Activated CD4-positive, alpha-beta T cell treated with anti-CD3 and anti-CD28 coated beads for 36 hours (primary cell): ENCODE measurements at regions not wholly inside any gene's neighbourhood (a gene's known extent, or its start where the extent isn't known, plus 50 kb on each side); places are given as distances from the start of the nearest gene placed in this dataset.
A peak's percentile ranks its signal among the peaks of the same experiment; 100 is the strongest.

Experiments used
- ATAC-seq: fragments of 200-7000 bp; cut with Tn5 transposase; one replicate; pipeline ENCODE4 v1.10.0; 2021; ENCODE audit warnings: mild to moderate bottlenecking, moderate library complexity
- CTCF ChIA-PET: fragments of 350-600 bp; sonication (Branson Sonifier 250); formaldehyde crosslinking; loops from one replicate; lab custom pipeline; 2021; ENCODE audit warnings: antibody characterized with exemption; lab: Charles Lee
- POLR2A ChIA-PET: fragments of 350-600 bp; sonication (Branson Sonifier 250); formaldehyde crosslinking; loops from one replicate; lab custom pipeline; 2021; ENCODE audit warnings: antibody characterized with exemption, inconsistent platforms; lab: Charles Lee
- DNase-seq: peaks from one replicate; pipeline ENCODE4 v3.0.0-alpha.2; 2020
- H3K27ac Mint-ChIP-seq: one replicate; pipeline ENCODE4 v1.8.0; 2021; ENCODE audit warnings: mixed read lengths
- H3K27me3 Mint-ChIP-seq: one replicate; pipeline ENCODE4 v1.8.0; 2021; ENCODE audit warnings: mixed read lengths
- H3K36me3 Mint-ChIP-seq: one replicate; pipeline ENCODE4 v1.8.0; 2021; ENCODE audit warnings: low read depth, mixed read lengths
- H3K4me1 Mint-ChIP-seq: one replicate; pipeline ENCODE4 v1.8.0; 2021; ENCODE audit warnings: mixed read lengths
- H3K4me3 Mint-ChIP-seq: one replicate; pipeline ENCODE4 v1.8.0; 2021; ENCODE audit warnings: mild to moderate bottlenecking, moderate library complexity, mixed read lengths
- H3K9me3 Mint-ChIP-seq: one replicate; pipeline ENCODE4 v1.8.0; 2021; ENCODE audit warnings: low read depth, mixed read lengths
- intact Hi-C, 2 experiments: fragments of 100-400 bp; cut with DNase I in 1 of 2; cut with micrococcal nuclease in 1 of 2; formaldehyde crosslinking; loops; one replicate each; pipeline versions ENCODE4 v1.14.2 to v1.15.1; 2022 to 2024; cut with DNase I, micrococcal nuclease

GRCh38 chrX:45715748-45716147 is 515.1 kb upstream of the DIPK2B start:
- Mint-ChIP-seq H3K4me3 (no peak overlapping the region), H3K4me1 (peaks cover 75% of the 10 kb centered on the region), H3K36me3 (no peaks in the 10 kb centered on the region), H3K27me3 (no peaks in the 10 kb centered on the region), H3K27ac (peak overlapping the region; percentile 55), H3K9me3 (no peaks in the 10 kb centered on the region)
- POLR2A ChIA-PET: interaction anchor here (1.0 kb wide), 1 partner anchor 115 kb away, joined by 3 read pairs; no protein-coding TSS in a partner anchor
- CTCF ChIA-PET: no interaction called here
- intact Hi-C loops: loop anchor here (1.0 to 10.0 kb wide), 2 partner anchors 94 to 609 kb away; no protein-coding TSS in a partner anchor
- no peak for DNase-seq
- no peak for ATAC-seq

GRCh38 chrX:45714866-45715265 is 514.2 kb upstream of the DIPK2B start:
- Mint-ChIP-seq H3K36me3 (no peaks in the 10 kb centered on the region), H3K4me3 (no peak overlapping the region), H3K27me3 (no peaks in the 10 kb centered on the region), H3K4me1 (peaks cover 72% of the 10 kb centered on the region), H3K27ac (no peak overlapping the region), H3K9me3 (no peaks in the 10 kb centered on the region)
- ATAC-seq (peak; percentile 8), DNase-seq (peak; percentile 54)
- ChIA-PET POLR2A (interaction anchor here (0.8 to 1.0 kb wide), 2 partner anchors 56 to 115 kb away, joined by 3 to 6 read pairs; no protein-coding TSS in a partner anchor), CTCF (interaction anchor here (1.3 kb wide), 1 partner anchor 94 kb away, joined by 6 read pairs; no protein-coding TSS in a partner anchor)
- intact Hi-C loops: loop anchor here (1.0 to 10.0 kb wide), 4 partner anchors 94 to 612 kb away; no protein-coding TSS in a partner anchor

GRCh38 chrX:45712067-45712466 is 511.4 kb upstream of the DIPK2B start:
- POLR2A ChIA-PET: no interaction called here
- H3K27me3 Mint-ChIP-seq: no peaks in the 10 kb centered on the region
- no peak overlapping the region for H3K27ac Mint-ChIP-seq
- no peak for ATAC-seq
- DNase-seq: no peak
- CTCF ChIA-PET: no interaction called here
- no peaks in the 10 kb centered on the region for H3K9me3 Mint-ChIP-seq
- intact Hi-C loops: loop anchor here (5.0 to 10.0 kb wide), 3 partner anchors 195 to 615 kb away; no protein-coding TSS in a partner anchor
- H3K4me1 Mint-ChIP-seq: peaks cover 74% of the 10 kb centered on the region
- no peaks in the 10 kb centered on the region for H3K36me3 Mint-ChIP-seq
- no peak overlapping the region for H3K4me3 Mint-ChIP-seq

- no peak for DNase-seq
- Mint-ChIP-seq H3K36me3 (no peaks in the 10 kb centered on the region), H3K4me1 (peaks cover 72% of the 10 kb centered on the region), H3K27ac (peak overlapping the region; percentile 58), H3K4me3 (no peak overlapping the region), H3K9me3 (no peaks in the 10 kb centered on the region), H3K27me3 (no peaks in the 10 kb centered on the region)
- POLR2A ChIA-PET: interaction anchor here (2.1 kb wide), 2 partner anchors 90 to 96 kb away, joined by 8 to 11 read pairs; no protein-coding TSS in a partner anchor
- no peak for ATAC-seq
- intact Hi-C loops: loop anchor here (2.0 to 10.0 kb wide), 6 partner anchors 60 to 616 kb away; no protein-coding TSS in a partner anchor
- CTCF ChIA-PET: interaction anchor here (0.6 to 0.8 kb wide), 3 partner anchors 46 to 803 kb away, joined by 3 read pairs; no protein-coding TSS in a partner anchor
Observed at GRCh38 chrX:45711231-45711630, 510.6 kb upstream of the DIPK2B start.

- POLR2A ChIA-PET: interaction anchor here (0.9 to 2.2 kb wide), 5 partner anchors 13 to 97 kb away, joined by 3 to 16 read pairs (median 8); no protein-coding TSS in a partner anchor
- CTCF ChIA-PET: interaction anchor here (0.6 to 2.5 kb wide), 3 partner anchors 10 to 88 kb away, joined by 3 to 14 read pairs (median 3); no protein-coding TSS in a partner anchor
- no peak overlapping the region for H3K4me3 Mint-ChIP-seq
- peaks cover 62% of the 10 kb centered on the region for H3K4me1 Mint-ChIP-seq
- DNase-seq (peak; percentile 78), ATAC-seq (peak; percentile 90)
- no peaks in the 10 kb centered on the region for H3K36me3 Mint-ChIP-seq
- no peaks in the 10 kb centered on the region for H3K9me3 Mint-ChIP-seq
- H3K27ac Mint-ChIP-seq: peak overlapping the region; percentile 85
- intact Hi-C loops: loop anchor here (1.0 to 10.0 kb wide), 11 partner anchors 48 to 617 kb away; no protein-coding TSS in a partner anchor
- H3K27me3 Mint-ChIP-seq: no peaks in the 10 kb centered on the region
Observed at GRCh38 chrX:45710081-45710801, 509.6 kb upstream of the DIPK2B start.

GRCh38 chrX:45709381-45709780 is 508.7 kb upstream of the DIPK2B start:
- Mint-ChIP-seq H3K9me3 (no peaks in the 10 kb centered on the region), H3K4me1 (peaks cover 54% of the 10 kb centered on the region), H3K27ac (peak overlapping the region; percentile 85), H3K36me3 (no peaks in the 10 kb centered on the region), H3K4me3 (no peak overlapping the region), H3K27me3 (no peaks in the 10 kb centered on the region)
- DNase-seq (no peak), ATAC-seq (no peak)
- intact Hi-C loops: no loop called here
- ChIA-PET CTCF (interaction anchor here (0.6 to 2.5 kb wide), 2 partner anchors 9 to 88 kb away, joined by 3 to 14 read pairs; no protein-coding TSS in a partner anchor), POLR2A (interaction anchor here (1.3 to 2.2 kb wide), 4 partner anchors 49 to 98 kb away, joined by 3 to 16 read pairs (median 10); no protein-coding TSS in a partner anchor)

GRCh38 chrX:45699158-45699557 is 498.5 kb upstream of the DIPK2B start:
- intact Hi-C loops: no loop called here
- ChIA-PET CTCF (interaction anchor here (3.0 kb wide), 1 partner anchor 11 kb away, joined by 14 read pairs; no protein-coding TSS in a partner anchor), POLR2A (no interaction called here)
- no peak overlapping the region for H3K4me3 Mint-ChIP-seq
- H3K36me3 Mint-ChIP-seq: no peaks in the 10 kb centered on the region
- DNase-seq: no peak
- no peaks in the 10 kb centered on the region for H3K9me3 Mint-ChIP-seq
- no peaks in the 10 kb centered on the region for H3K27me3 Mint-ChIP-seq
- peaks cover 21% of the 10 kb centered on the region for H3K4me1 Mint-ChIP-seq
- no peak overlapping the region for H3K27ac Mint-ChIP-seq
- no peak for ATAC-seq

GRCh38 chrX:45697591-45697990 is 496.9 kb upstream of the DIPK2B start:
- CTCF ChIA-PET: interaction anchor here (0.6 kb wide), 1 partner anchor 175 kb away, joined by 3 read pairs; no protein-coding TSS in a partner anchor
- DNase-seq: no peak
- ATAC-seq: no peak
- POLR2A ChIA-PET: no interaction called here
- H3K36me3 Mint-ChIP-seq: no peaks in the 10 kb centered on the region
- H3K4me1 Mint-ChIP-seq: peaks cover 21% of the 10 kb centered on the region
- intact Hi-C loops: no loop called here
- H3K9me3 Mint-ChIP-seq: no peaks in the 10 kb centered on the region
- no peak overlapping the region for H3K27ac Mint-ChIP-seq
- H3K27me3 Mint-ChIP-seq: no peaks in the 10 kb centered on the region
- no peak overlapping the region for H3K4me3 Mint-ChIP-seq

GRCh38 chrX:45696736-45697135 is 496.1 kb upstream of the DIPK2B start:
- no peaks in the 10 kb centered on the region for H3K27me3 Mint-ChIP-seq
- ChIA-PET CTCF (interaction anchor here (0.6 kb wide), 1 partner anchor 175 kb away, joined by 3 read pairs; no protein-coding TSS in a partner anchor), POLR2A (interaction anchor here (0.7 kb wide), 1 partner anchor 13 kb away, joined by 4 read pairs; no protein-coding TSS in a partner anchor)
- H3K4me3 Mint-ChIP-seq: no peak overlapping the region
- ATAC-seq: no peak
- no peaks in the 10 kb centered on the region for H3K9me3 Mint-ChIP-seq
- H3K4me1 Mint-ChIP-seq: peaks cover 21% of the 10 kb centered on the region
- H3K27ac Mint-ChIP-seq: no peak overlapping the region
- DNase-seq: no peak
- intact Hi-C loops: no loop called here
- H3K36me3 Mint-ChIP-seq: no peaks in the 10 kb centered on the region

- intact Hi-C loops: no loop called here
- POLR2A ChIA-PET: no interaction called here
- no peak overlapping the region for H3K27ac Mint-ChIP-seq
- no peak overlapping the region for H3K4me3 Mint-ChIP-seq
- no peaks in the 10 kb centered on the region for H3K27me3 Mint-ChIP-seq
- no peaks in the 10 kb centered on the region for H3K36me3 Mint-ChIP-seq
- CTCF ChIA-PET: interaction anchor here (0.5 to 0.6 kb wide), 2 partner anchors 13 to 339 kb away, joined by 3 read pairs; no protein-coding TSS in a partner anchor
- no peaks in the 10 kb centered on the region for H3K9me3 Mint-ChIP-seq
- DNase-seq (no peak), ATAC-seq (no peak)
- H3K4me1 Mint-ChIP-seq: no peaks in the 10 kb centered on the region
Observed at GRCh38 chrX:45689971-45690370, 489.3 kb upstream of the DIPK2B start.

- Mint-ChIP-seq H3K27ac (no peak overlapping the region), H3K4me3 (no peak overlapping the region), H3K27me3 (peaks cover 2% of the 10 kb centered on the region), H3K9me3 (no peaks in the 10 kb centered on the region), H3K36me3 (no peaks in the 10 kb centered on the region), H3K4me1 (no peaks in the 10 kb centered on the region)
- POLR2A ChIA-PET: no interaction called here
- CTCF ChIA-PET: no interaction called here
- ATAC-seq: no peak
- intact Hi-C loops: no loop called here
- no peak for DNase-seq
Observed at GRCh38 chrX:45683914-45684313, 483.2 kb upstream of the DIPK2B start.
